ENCODE measurements at regions not wholly inside any gene's neighbourhood (a gene's known extent, or its start where the extent isn't known, plus 50 kb on each side); places are given as distances from the start of the nearest gene placed in this dataset.

DNA sequence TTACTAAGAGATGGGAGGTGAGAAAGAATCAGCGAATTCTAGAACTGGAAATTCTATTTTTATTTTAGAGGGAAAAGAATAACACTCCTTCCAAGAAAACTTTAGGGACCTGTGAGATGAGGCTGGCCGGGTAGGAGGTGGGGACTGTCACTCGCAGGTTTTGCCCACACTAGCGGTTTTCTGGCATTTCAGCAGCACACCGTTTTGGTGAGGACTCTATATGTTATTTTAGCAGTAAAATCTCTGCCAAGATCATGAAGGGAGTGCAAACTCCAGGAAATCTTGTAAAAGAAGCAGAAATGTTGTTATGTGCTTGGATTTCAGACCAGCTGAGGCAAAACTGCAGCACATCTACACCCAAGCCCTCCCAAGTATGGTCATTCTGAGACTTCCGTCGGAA lies 470.6 kb downstream of the PSAT1 start:
- Histone ChIP-seq H3K27ac (ENCODE audit: low read length) (no peak overlapping the region), H3K79me2 (ENCODE audit: low read length) (no peaks in the 10 kb centered on the region), H3K9ac (ENCODE audit: low read length) (no peak overlapping the region), H3K4me2 (ENCODE audit: low read length) (no peak overlapping the region), H3K4me3 (ENCODE audit: low read length) (no peak overlapping the region), H3K27me3 (ENCODE audit: low read depth, low read length) (no peaks in the 10 kb centered on the region), H2AFZ (ENCODE audit: low read depth, low read length) (no peak overlapping the region), H3K36me3 (replicated peaks; ENCODE audit: low read depth, low read length) (no peaks in the 10 kb centered on the region), H4K20me1 (ENCODE audit: insufficient read depth, low read length) (no peaks in the 10 kb centered on the region), H3K4me1 (ENCODE audit: low read length) (peaks cover 3% of the 10 kb centered on the region; the same call in 1 of the 2 replicates), H3K9me3 (ENCODE audit: insufficient read depth, low read length) (no peaks in the 10 kb centered on the region)
- TF ChIP-seq, protein P1, sequence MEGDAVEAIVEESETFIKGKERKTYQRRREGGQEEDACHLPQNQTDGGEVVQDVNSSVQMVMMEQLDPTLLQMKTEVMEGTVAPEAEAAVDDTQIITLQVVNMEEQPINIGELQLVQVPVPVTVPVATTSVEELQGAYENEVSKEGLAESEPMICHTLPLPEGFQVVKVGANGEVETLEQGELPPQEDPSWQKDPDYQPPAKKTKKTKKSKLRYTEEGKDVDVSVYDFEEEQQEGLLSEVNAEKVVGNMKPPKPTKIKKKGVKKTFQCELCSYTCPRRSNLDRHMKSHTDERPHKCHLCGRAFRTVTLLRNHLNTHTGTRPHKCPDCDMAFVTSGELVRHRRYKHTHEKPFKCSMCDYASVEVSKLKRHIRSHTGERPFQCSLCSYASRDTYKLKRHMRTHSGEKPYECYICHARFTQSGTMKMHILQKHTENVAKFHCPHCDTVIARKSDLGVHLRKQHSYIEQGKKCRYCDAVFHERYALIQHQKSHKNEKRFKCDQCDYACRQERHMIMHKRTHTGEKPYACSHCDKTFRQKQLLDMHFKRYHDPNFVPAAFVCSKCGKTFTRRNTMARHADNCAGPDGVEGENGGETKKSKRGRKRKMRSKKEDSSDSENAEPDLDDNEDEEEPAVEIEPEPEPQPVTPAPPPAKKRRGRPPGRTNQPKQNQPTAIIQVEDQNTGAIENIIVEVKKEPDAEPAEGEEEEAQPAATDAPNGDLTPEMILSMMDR (IDR thresholded peaks at IDR 0.05; ENCODE audit: low read depth, low read length): no peak
- TF ChIP-seq EZH2phosphoT487 (IDR thresholded peaks at IDR 0.05; ENCODE audit: low read depth): no peak

DNA sequence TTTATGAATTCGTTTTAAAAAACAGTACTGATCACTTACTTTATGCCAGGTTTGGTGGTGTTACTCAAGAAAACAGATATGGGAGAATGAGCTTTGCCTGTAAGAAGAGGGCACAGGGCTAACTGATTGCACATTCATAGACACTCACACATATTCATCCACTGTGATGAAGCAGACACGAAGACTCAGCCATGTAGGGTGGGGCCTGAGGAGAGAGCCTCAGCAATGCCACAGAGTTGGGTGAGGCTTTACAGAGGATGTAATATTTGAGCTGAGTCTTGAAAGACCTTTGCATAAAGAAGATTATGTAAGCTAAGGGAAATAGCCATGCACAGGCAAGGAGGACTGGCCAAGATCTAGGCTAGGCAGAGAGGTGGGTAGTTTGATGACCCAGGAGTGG lies 472.8 kb downstream of the PSAT1 start:
- Histone ChIP-seq H3K27ac (ENCODE audit: low read length) (no peak overlapping the region), H3K9me3 (ENCODE audit: insufficient read depth, low read length) (no peaks in the 10 kb centered on the region), H3K79me2 (ENCODE audit: low read length) (no peaks in the 10 kb centered on the region), H3K4me2 (ENCODE audit: low read length) (no peak overlapping the region), H2AFZ (ENCODE audit: low read depth, low read length) (no peak overlapping the region), H3K36me3 (replicated peaks; ENCODE audit: low read depth, low read length) (no peaks in the 10 kb centered on the region), H3K9ac (ENCODE audit: low read length) (no peak overlapping the region), H3K4me1 (ENCODE audit: low read length) (peaks cover 3% of the 10 kb centered on the region; the same call in 1 of the 2 replicates), H3K27me3 (ENCODE audit: low read depth, low read length) (no peaks in the 10 kb centered on the region), H4K20me1 (ENCODE audit: insufficient read depth, low read length) (no peaks in the 10 kb centered on the region), H3K4me3 (ENCODE audit: low read length) (no peak overlapping the region)
- no peak for TF ChIP-seq EZH2phosphoT487 (IDR thresholded peaks at IDR 0.05; ENCODE audit: low read depth)

DNA sequence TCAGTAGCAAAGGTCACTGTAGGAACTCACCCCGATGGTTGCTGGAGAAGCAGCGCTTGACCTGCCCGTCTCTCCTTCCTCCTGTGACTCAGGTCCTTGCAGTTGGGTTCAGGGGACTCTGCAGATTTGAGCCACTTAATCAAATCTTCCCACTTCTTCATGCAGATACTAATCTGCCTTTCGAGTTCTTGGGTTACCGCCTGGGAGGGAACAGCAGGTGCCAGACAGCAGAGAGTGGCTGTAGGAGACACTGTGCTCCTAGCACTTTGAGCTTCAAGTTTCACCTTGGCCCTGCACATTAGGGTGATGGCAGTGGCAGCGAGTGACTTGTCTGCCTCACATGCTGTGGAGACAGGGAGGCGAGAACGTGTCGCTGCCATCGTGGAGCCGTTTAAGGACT lies 478.3 kb downstream of the PSAT1 start:
- H3K27me3 ChIP-seq (ENCODE audit: low read depth, low read length): peaks cover 5% of the 10 kb centered on the region; the same call in 1 of the 2 replicates
- H3K27ac ChIP-seq (ENCODE audit: low read length): no peak overlapping the region
- H3K9me3 ChIP-seq (ENCODE audit: insufficient read depth, low read length): no peaks in the 10 kb centered on the region
- no peaks in the 10 kb centered on the region for H3K79me2 ChIP-seq (ENCODE audit: low read length)
- TF ChIP-seq, protein P1 (IDR thresholded peaks at IDR 0.05; ENCODE audit: low read depth, low read length): no peak
- no peak for TF ChIP-seq EZH2phosphoT487 (IDR thresholded peaks at IDR 0.05; ENCODE audit: low read depth)
- no peak overlapping the region for H3K9ac ChIP-seq (ENCODE audit: low read length)
- H3K4me3 ChIP-seq (ENCODE audit: low read length): no peak overlapping the region
- no peak overlapping the region for H2AFZ ChIP-seq (ENCODE audit: low read depth, low read length)
- H3K4me2 ChIP-seq (ENCODE audit: low read length): no peak overlapping the region
- no peaks in the 10 kb centered on the region for H3K36me3 ChIP-seq (replicated peaks; ENCODE audit: low read depth, low read length)
- H4K20me1 ChIP-seq (ENCODE audit: insufficient read depth, low read length): no peaks in the 10 kb centered on the region
- no peaks in the 10 kb centered on the region; the same call in 1 of the 2 replicates for H3K4me1 ChIP-seq (ENCODE audit: low read length)

DNA sequence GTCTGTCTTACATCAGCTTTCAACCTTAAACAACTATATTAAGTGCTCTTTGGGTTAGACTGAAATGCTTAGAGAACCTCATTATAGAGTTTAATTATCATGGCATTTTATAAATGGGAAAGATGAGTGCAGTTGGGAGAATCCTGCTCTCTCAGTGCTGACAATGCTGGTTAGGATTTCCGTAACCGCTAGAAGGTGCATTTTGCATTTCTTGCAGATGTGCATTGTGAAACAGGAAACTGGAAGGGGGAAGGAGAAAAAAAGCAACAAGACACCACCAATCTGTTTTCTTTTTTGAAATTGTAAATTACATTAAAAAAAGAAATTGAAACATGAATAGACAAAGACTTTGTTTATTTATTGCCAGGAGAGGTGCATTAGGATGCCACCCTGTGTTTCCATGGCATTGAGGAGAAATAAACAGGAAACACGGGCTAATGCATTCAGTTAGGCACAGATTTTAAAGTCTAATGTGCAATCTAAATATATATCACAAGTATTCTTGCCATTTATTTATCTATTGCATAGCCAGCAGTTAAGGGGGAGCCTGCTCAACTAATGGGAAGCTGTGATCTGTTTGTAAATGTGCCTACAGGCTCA lies 478.9 kb downstream of the PSAT1 start:
- no peaks in the 10 kb centered on the region for H3K9me3 ChIP-seq (ENCODE audit: insufficient read depth, low read length)
- H3K36me3 ChIP-seq (replicated peaks; ENCODE audit: low read depth, low read length): no peaks in the 10 kb centered on the region
- peaks cover 7% of the 10 kb centered on the region; the same call in 1 of the 2 replicates for H3K27me3 ChIP-seq (ENCODE audit: low read depth, low read length)
- no peaks in the 10 kb centered on the region for H4K20me1 ChIP-seq (ENCODE audit: insufficient read depth, low read length)
- TF ChIP-seq, protein P1 (IDR thresholded peaks at IDR 0.05; ENCODE audit: low read depth, low read length): no peak
- no peak for TF ChIP-seq EZH2phosphoT487 (IDR thresholded peaks at IDR 0.05; ENCODE audit: low read depth)
- no peaks in the 10 kb centered on the region; the same call in 1 of the 2 replicates for H3K4me1 ChIP-seq (ENCODE audit: low read length)
- no peak overlapping the region for H3K9ac ChIP-seq (ENCODE audit: low read length)
- no peak overlapping the region for H3K4me3 ChIP-seq (ENCODE audit: low read length)
- no peak overlapping the region for H2AFZ ChIP-seq (ENCODE audit: low read depth, low read length)
- no peak overlapping the region for H3K4me2 ChIP-seq (ENCODE audit: low read length)
- H3K27ac ChIP-seq (ENCODE audit: low read length): no peak overlapping the region
- H3K79me2 ChIP-seq (ENCODE audit: low read length): no peaks in the 10 kb centered on the region
